Heart left ventricle (tissue), 16 donors: ENCODE measurements at regions not wholly inside any gene's neighbourhood (a gene's known extent, or its start where the extent isn't known, plus 50 kb on each side); places are given as distances from the start of the nearest gene placed in this dataset.
A peak's percentile ranks its signal among the peaks of the same experiment; 100 is the strongest.

Experiments
- ATAC-seq, 4 donors: fragments of 200-7000 bp; cut with Tn5 transposase; one replicate each; pipeline ENCODE4 v1.9.1; 2020 to 2022; ENCODE audit warnings: moderate library complexity in 4 of 4, mild to moderate bottlenecking in 3 of 4, moderate number of reproducible peaks in 1 of 4
- DNase-seq, 5 donors: peaks; one replicate each; pipeline ENCODE4 v3.0.0-alpha.2; 2020
- H3K27ac ChIP-seq, 12 donors: fragments of 200-600 bp; sonication (generic) in 4 of 12; one replicate each; pipeline versions ENCODE4 v1.5.0 to v1.8.0; 2016 to 2022; ENCODE audit warnings: mild to moderate bottlenecking in 2 of 12
- H3K27me3 ChIP-seq, 9 donors: fragments of 200-600 bp; sonication (generic) in 2 of 9; one replicate each; pipeline versions ENCODE4 v1.5.1 to v1.8.0; 2016 to 2022; ENCODE audit warnings: mild to moderate bottlenecking in 3 of 9
- H3K36me3 ChIP-seq, 9 donors: fragments of 200-600 bp; sonication (generic) in 2 of 9; one replicate each; pipeline versions ENCODE4 v1.5.0 to v1.8.0; 2018 to 2022; ENCODE audit warnings: mild to moderate bottlenecking in 2 of 9
- H3K4me1 ChIP-seq, 12 donors: fragments of 200-600 bp; sonication (generic) in 4 of 12; one replicate each; pipeline versions ENCODE4 v1.5.0 to v1.8.0; 2016 to 2022; ENCODE audit warnings: mild to moderate bottlenecking in 3 of 12
- H3K4me3 ChIP-seq, 12 donors: fragments of 200-600 bp; sonication (generic) in 4 of 12; one replicate each; pipeline versions ENCODE4 v1.5.0 to v1.8.0; 2017 to 2022; ENCODE audit warnings: mild to moderate bottlenecking in 9 of 12, moderate library complexity in 4 of 12
- H3K9me3 ChIP-seq, 12 donors: fragments of 200-600 bp; sonication (generic) in 4 of 12; one replicate each; pipeline versions ENCODE4 v1.5.0 to v1.8.0; 2016 to 2022; ENCODE audit warnings: mild to moderate bottlenecking in 1 of 12
- CTCF ChIP-seq, 12 donors: fragments of 200-600 bp; sonication (generic) in 4 of 12; IDR thresholded peaks; one replicate each; pipeline versions ENCODE4 v1.5.0 to v1.8.0; 2018 to 2022; ENCODE audit warnings: antibody characterized with exemption in 12 of 12, mild to moderate bottlenecking in 5 of 12
- POLR2A ChIP-seq, 2 donors: fragments of 450-650 bp; IDR thresholded peaks; one replicate each; pipeline ENCODE4 v1.6.1; 2017; ENCODE audit warnings: antibody characterized with exemption in 2 of 2, mild to moderate bottlenecking in 2 of 2, moderate library complexity in 2 of 2
- WGBS, 4 donors: extraction: QIAGEN DNeasy Blood & Tissue Kit in 2 of 4; methylation state at CpG; one replicate each; pipeline versions ENCODE4 v1.1.5 to v1.1.7; 2013 to 2018; 5-methylcytosine and 5-hydroxymethylcytosine counted together
- intact Hi-C, 10 donors: fragments of 100-400 bp; cut with DNase I; formaldehyde crosslinking; loops; one replicate each; pipeline versions ENCODE4 v1.11.1 to v1.14.2; 2022
- donor health status: ischemic (EF 13 %, LVEDD 7.1; RV severe dilation, severe dysfunction).
- donor health status: healthy with polysubstance abuse.
- donor health status: DM: no; HTN: yes; CAD: no.
- donor health status: DM: no; HTN: no; CAD: no.
- donor health status: ischemic (EF 25% LVEDD 6.9; RV normal size, moderate dysfunction).
- donor health status: ischemic (EF 25% LVEDD 5.7; RV mildly dilated, moderate dysfunction).
- donor health status: healthy.
- donor health status: DM: yes; HTN: yes; CAD: no.
- donor health status: ischemic (EF 35%, LVEDD 5.7; RV mildly dilated, moderate dysfunction).
- donor health status: nonischemic (EF 11% LVEDD 7.7; RV severe dilation, severe dysfunction).
- donor health status: DM: yes; HTN: yes; CAD: no.
- donor health status: PGD.
- donor health status: ischemic (EF 29% LVEDD 5.4; RV normal size, mild dysfunction).
- donor health status: nonischemic (EF 23%, LVEDD 6.1; RV moderate dilation, normal function).

GRCh38 chr12:94806617-94807016 is 156.3 kb upstream of the TMCC3 start:
- ATAC-seq (no peak), DNase-seq (no peak)
- TF ChIP-seq POLR2A (IDR thresholded peaks at IDR 0.05) = no peak
- TF ChIP-seq CTCF (IDR thresholded peaks at IDR 0.05) = no peak
- WGBS, 4 donors = 95 to 96% (median 95%) methylated on average over 6 of the region's 6 CpGs
- no peaks in the 10 kb centered on the region for H3K27me3 ChIP-seq
- intact Hi-C loops = no loop called here
- H3K36me3 ChIP-seq = no peaks in the 10 kb centered on the region
- H3K4me3 ChIP-seq = no peak overlapping the region
- H3K9me3 ChIP-seq = peaks cover 0 to 10% (median 3%) of the 10 kb centered on the region in 12 donors
- peaks cover 0 to 6% (median 0%) of the 10 kb centered on the region in 12 donors for H3K4me1 ChIP-seq
- H3K27ac ChIP-seq = no peak overlapping the region

- intact Hi-C loops = no loop called here
- Histone ChIP-seq H3K27ac (no peak overlapping the region), H3K27me3 (no peaks in the 10 kb centered on the region), H3K9me3 (peaks cover 0 to 4% (median 0%) of the 10 kb centered on the region in 12 donors), H3K4me3 (no peak overlapping the region), H3K36me3 (no peaks in the 10 kb centered on the region), H3K4me1 (peaks cover 0 to 6% (median 0%) of the 10 kb centered on the region in 12 donors)
- DNase-seq = no peak
- TF ChIP-seq POLR2A (IDR thresholded peaks at IDR 0.05) = no peak
- no peak for TF ChIP-seq CTCF (IDR thresholded peaks at IDR 0.05)
- peak in 1 of 4 donors; percentile 39 for ATAC-seq
- 53 to 74% (median 62%) methylated on average over 2 of the region's 2 CpGs for WGBS, 4 donors
These were observed 155.6 kb upstream of the TMCC3 start for GRCh38 chr12:94805749-94806529.

- Histone ChIP-seq H3K27me3 (no peaks in the 10 kb centered on the region), H3K27ac (no peak overlapping the region), H3K36me3 (no peaks in the 10 kb centered on the region), H3K4me1 (peaks cover 0 to 6% (median 0%) of the 10 kb centered on the region in 12 donors), H3K4me3 (no peak overlapping the region), H3K9me3 (no peaks in the 10 kb centered on the region)
- no peak for ATAC-seq
- no peak for DNase-seq
- 61 to 69% (median 64%) methylated on average over 4 of the region's 4 CpGs for WGBS, 4 donors
- intact Hi-C loops = no loop called here
- TF ChIP-seq CTCF (IDR thresholded peaks at IDR 0.05) (no peak), POLR2A (IDR thresholded peaks at IDR 0.05) (no peak)
These were observed 153.6 kb upstream of the TMCC3 start for GRCh38 chr12:94803939-94804338.

- intact Hi-C loops = no loop called here
- H3K36me3 ChIP-seq = no peaks in the 10 kb centered on the region
- no peak overlapping the region for H3K4me3 ChIP-seq
- ATAC-seq (no peak), DNase-seq (no peak)
- H3K4me1 ChIP-seq = peaks cover 0 to 6% (median 0%) of the 10 kb centered on the region in 12 donors
- H3K9me3 ChIP-seq = no peaks in the 10 kb centered on the region
- no peak overlapping the region for H3K27ac ChIP-seq
- H3K27me3 ChIP-seq = no peaks in the 10 kb centered on the region
- WGBS, 4 donors = 91 to 98% (median 95%) methylated on average over 3 of the region's 3 CpGs
- no peak for TF ChIP-seq CTCF (IDR thresholded peaks at IDR 0.05)
- no peak for TF ChIP-seq POLR2A (IDR thresholded peaks at IDR 0.05)
These were observed 152.4 kb upstream of the TMCC3 start for GRCh38 chr12:94802796-94803195.
